HG03108 (cell line): ENCODE measurements at regions not wholly inside any gene's neighbourhood (a gene's known extent, or its start where the extent isn't known, plus 50 kb on each side); places are given as distances from the start of the nearest gene placed in this dataset.
"Not testable (repeated sequence)": the region's sequence is repeated elsewhere in the genome, so short reads cannot be mapped to it uniquely, and the experiment has no call there.

Source experiments
- ATAC-seq: cut with Tn5 transposase; IDR thresholded peaks from one replicate; pipeline ENCODE4 v1.9.1; 2021; ENCODE audit warnings: moderate library complexity; ENCODE audit not compliant: unreplicated experiment

DNA sequence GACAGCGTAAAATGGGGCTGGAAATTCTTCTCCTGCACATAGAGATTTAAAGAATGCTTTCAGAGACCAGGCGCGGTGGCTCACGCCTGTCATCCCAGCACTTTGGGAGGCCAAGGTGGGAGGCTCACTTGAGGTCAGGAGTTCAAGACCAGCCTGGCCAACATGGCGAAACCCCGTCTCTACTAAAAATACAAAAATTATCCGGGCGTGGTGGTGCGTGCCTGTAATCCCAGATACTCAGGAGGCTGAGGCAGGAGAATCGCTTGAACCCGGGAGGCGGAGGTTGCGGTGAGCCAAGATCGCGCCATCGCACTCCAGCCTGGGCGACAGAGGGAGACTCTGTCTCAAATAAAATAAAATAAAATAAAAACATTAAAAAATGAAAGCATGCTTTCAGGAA, 107.4 kb downstream of the CRLF2 start:
- not testable (repeated sequence) for ATAC-seq

DNA sequence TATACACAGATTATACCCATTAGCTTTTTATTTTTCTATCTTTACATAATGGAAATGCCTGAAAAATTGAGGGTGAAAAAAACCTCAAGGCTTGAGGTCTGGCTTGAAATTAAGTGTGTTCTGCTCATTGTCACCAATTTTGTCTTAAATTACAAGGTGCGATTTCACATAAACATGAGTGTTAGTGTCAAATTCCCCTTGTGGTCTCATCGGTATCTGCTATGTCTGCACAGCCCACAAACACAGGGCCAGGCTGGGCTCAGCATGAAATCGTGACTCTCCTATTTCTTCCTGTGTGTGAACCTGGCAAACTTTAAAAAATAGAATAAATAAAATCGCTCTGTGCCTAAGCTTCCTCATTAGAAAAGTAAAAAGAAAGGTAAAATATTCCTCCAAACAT, 109.1 kb downstream of the CRLF2 start:
- no peak for ATAC-seq

DNA sequence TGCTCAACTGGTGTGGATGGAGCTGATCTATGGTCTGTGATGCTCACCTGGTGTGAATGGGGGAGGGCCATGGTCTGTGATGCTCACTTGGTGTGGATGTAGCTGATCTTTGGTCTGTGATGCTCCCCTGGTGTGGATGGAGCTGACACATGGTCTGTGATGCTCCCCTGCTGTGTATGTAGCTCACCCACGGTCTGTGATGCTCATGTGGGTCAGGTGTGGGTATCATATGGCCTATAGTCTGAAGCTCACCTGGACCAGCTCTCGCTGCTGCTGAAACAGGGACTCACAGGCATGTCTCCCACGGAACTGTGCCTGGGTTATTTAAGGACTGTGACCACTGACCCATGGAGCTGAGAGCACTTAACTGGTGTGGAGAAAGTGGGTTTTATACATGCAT, 109.7 kb downstream of the CRLF2 start:
- no peak for ATAC-seq

DNA sequence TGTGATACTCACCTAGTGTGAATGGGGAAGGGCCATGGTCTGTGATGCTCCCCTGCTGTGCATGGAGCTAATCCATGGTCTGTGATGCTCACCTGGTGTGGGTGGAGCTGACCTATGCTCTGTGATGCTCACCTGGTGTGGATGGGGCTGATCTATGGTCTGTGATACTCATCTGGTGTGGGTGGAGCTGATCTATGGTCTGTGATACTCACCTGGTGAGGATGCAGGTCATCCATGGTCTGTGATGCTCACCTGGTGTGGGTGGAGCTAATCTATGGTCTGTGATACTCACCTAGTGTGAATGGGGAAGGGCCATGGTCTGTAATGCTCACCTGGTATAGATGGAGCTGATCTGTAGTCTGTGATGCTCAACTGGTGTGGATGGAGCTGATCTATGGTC, 110.2 kb downstream of the CRLF2 start:
- ATAC-seq = not testable (repeated sequence)

DNA sequence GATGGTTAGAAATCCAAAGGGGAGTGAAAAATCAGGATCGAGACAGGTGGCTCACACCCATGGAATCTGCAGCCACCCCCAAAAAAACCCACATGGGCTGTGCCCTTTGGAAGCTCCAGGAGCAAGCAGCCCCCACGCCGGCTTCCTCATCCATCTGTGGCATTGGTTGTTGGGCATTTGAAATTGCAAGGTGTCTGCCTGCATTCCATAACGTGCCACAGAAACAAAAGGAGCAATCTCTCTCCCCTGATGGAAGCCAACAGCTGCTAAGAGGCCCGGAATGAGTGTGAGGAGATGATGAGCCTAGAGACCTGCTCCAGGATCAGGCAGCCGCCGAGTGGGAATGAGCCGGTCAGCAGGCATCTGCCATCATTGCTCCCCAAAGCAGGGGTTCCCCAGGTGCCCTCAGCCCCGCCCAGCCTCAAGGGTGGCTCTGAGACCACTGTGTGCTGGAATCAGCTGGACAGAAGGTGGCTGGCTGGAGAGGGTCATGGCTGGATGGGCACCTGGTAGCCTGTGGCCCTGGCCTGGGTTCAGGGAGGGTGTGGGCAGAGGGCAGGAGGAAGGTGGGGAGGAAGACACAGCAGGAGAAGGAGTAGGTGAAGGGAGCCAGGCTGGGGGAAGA, 113.2 kb downstream of the CRLF2 start:
- ATAC-seq = no peak

DNA sequence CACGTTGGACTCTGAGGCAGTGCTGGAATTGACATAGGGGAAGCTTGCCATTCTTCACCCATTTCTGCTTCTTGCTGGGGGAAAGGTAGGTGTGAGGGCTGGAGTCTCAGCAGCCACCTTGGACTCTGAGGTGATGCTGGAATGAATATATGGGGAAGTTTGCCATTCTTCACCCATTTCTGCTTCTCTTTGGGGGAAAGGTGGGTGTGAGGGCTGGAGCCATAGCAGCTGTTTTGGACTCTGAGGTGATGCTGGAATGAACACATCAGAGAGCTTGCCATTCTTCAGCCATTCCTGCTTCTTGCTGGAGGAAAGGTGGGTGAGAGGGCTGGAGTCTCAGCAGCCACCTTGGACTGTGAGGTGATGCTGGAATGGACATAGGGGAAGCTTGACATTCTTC, 115.1 kb downstream of the CRLF2 start:
- ATAC-seq = no peak

DNA sequence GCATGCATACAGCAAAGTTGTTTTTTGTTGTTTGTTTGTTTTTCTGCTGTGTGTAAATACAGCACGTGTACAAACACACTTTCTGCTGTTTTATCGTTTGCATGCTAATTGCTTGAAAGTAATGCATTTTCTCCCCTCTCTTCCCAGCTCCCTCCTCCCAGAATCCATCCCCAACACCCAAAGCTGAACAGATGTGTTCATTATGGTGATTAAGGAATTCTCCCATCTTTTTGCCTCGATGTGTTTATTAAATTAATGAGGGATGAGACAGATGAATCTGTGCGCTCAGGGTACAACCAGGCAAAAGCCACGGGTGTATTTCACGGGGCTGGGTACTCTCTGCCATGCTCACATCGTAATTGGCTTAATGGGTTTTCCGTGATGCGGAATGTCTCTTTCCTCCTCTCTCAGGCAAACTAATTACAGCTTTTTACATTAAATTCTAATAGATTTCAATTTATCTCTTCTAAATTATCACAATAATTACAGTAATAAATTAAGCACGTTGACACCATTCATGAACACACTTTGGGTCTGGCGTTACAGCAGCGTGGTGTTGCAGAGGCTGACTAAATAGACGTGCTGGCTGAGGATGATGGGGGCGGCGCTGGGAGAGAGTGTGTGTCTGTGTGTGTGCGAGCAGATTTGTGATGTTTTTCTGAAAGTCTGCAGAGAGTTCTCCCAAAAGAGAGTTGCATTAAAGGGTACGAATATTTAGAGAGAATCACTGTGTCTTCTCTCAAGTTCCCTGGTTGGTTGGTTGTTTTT, 117.7 kb downstream of the CRLF2 start:
- ATAC-seq = no peak

DNA sequence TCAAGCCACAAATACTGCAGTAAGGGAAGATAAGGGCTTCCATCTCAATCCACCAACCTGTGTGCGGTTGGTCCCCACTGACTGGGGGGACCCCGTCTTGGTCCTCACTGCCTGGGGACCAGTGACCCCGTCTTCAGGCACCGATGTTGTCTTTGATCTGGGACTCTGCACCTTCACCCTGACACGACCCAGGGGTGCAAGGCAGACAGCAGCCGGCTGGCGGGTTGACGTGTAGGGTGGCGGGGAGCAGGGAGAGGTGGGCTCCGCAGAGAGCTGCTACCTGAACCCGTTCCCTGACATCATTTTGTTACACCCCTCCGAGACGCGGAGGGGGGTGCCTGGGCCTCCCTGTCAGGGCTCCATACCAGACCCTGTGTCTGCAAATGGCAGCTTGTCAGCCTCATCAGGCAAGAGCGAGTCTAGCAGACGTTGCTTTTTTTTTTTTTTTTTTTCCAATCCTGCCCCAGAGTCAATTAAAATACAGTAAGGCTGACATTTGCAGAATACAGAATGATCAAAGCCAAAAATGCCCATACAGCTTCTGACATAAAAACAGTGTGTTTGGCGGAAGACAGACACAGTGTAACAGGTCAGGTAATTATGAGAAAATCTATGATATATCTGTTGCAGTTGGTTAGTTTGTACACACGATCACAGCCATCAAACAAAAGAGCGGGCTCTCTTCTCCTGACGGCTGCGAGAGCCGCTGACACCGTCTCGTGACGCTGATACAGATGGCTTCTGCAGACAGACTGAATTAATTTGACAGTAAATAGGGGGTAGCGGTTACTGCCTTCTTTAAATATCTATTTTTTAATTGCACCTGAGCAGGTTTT, 118.6 kb downstream of the CRLF2 start:
- ATAC-seq = no peak

DNA sequence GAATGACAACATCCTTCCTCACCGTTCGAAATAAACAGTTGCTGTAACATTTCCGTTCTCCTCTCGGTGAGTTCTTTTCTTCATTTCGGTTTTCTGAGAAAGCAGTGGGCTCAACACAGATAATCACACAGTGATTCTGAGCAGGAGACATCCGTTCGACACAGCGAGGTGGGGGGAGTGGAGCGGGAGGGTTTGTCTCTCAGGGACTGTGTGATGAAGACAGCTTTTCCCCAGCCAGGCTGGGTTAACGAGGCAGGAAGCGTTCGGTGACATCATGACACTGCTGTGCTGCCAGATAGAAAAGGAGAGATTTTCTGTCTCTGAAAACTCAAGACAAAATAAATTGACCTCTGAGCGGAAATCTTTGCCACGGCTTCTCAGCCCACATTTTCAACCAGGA, 119.3 kb downstream of the CRLF2 start:
- ATAC-seq = no peak

DNA sequence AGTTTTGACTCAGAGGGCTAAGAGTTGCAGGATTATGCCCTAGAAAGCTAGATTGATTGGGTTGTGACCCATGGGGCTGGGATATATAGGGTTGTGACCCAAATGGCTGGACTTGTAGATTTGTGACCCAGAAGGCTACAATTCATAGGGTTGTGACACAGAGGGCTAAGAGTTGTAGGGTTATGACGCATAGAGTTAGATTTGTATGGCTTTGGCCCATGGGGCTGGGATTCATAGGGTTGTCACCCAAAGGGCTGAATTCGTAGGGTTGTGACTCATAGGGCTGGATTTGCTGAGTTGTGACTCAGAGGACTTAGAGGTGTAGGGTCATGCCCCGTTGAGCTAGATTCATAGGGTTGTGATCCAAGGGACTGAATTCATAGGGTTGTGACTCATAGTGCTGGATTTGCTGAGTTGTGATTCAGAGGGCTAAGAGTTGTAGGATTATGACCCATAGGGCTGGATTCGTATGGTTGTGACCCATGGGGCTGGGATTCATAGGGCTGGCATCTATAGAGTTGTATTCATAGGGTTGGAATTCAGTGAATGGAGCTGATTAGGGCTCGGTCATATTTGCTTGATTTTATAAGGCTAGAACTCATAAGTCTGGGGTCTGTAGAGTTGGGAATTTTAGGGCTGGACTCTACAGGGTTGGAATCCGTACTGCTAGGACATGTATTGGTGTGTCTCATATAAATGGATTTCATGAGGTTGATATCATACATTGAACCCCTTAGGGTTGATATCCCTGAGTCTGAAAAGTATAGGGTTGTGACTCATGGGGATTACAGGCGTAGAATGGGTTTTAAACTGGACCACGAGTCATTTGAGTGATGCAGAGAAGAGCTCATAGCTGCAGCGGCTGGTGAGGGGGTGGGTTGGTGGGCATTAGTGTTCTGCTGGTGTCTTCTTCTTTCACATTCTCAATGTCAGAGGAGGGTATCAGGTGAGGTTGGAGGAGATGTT, 125.7 kb downstream of the CRLF2 start:
- no peak for ATAC-seq

DNA sequence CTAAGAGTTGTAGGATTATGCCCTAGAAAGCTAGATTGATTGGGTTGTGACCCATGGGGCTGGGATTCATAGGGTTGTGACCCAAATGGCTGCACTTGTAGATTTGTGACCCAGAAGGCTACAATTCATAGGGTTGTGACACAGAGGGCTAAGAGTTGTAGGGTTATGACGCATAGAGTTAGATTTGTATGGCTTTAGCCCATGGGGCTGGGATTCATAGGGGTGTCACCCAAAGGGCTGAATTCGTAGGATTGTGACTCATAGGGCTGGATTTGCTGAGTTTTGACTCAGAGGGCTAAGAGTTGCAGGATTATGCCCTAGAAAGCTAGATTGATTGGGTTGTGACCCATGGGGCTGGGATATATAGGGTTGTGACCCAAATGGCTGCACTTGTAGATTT, 126.6 kb downstream of the CRLF2 start:
- not testable (repeated sequence) for ATAC-seq

DNA sequence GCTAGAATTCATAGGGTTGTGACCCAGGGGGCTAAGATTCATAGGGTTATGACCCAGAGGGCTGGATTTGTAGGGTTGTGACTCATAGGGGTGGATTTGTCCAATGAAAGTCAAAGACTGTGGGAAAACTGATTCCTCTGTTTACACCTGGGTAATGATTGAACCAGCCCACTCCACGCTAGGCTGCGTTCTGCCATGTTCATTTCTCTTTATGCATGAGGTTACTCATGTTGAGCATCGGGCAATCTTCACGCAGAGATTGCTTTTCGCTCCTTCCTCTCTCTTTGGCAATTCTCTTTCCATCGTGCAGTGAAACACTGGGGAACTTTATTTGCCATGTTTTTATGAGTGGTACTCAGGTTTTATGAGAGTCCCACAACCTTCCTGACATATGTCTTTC, 127.8 kb downstream of the CRLF2 start:
- no peak for ATAC-seq

DNA sequence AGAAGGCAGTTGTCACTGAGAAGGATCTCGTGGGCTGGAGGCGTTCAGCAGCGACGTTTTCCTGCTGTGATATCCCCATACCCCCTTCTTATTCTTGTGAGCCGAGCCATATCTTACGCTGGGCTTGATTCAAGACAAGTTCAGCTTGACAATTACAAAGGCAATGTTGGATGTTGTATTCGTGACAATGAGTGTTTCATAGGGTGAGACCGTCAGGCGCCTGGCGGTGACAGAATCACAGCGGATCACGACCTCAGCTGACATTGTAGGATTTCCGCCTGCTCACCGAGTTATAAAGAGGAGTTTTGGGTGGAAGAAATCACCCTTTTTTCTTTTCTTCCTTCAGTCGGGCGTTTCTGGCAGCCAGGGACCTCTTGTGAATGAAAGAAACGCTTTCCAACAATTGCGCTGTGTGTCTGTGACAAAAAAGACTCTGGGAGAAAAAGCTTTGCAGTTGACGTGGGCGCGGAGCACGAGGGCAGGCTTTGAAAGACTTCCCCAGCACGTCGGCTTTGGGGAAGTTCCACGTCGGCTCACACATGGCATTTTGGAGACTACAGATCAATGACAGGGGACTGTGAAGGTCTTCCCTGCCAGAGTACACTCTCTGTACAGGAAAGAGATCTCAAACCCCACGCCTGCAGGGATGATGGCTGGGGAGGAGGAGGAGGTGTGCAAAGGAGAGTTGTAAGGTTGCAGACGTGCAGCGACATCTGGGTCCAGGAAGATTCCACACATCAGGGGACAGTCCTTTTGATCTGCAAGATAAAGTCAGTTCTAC, 135.4 kb downstream of the CRLF2 start:
- ATAC-seq = no peak

DNA sequence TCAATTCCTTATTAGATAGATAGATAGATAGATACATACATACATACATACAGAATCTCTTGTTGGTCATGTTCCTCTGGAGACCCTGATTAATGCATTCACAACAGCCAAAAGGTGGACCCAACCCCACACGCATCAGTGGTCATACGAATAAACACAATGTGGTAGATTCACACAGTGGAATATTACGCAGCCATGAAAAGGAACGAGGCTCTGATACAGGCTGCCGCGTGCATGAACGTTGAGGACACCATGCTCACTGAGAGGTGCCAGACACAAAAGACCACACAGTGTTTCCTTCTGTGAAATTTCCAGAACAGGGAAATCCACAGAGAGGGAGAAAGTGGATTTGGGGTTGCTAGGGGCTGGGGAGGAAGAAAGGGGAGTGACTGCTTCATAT, 136.7 kb downstream of the CRLF2 start:
- ATAC-seq = no peak

DNA sequence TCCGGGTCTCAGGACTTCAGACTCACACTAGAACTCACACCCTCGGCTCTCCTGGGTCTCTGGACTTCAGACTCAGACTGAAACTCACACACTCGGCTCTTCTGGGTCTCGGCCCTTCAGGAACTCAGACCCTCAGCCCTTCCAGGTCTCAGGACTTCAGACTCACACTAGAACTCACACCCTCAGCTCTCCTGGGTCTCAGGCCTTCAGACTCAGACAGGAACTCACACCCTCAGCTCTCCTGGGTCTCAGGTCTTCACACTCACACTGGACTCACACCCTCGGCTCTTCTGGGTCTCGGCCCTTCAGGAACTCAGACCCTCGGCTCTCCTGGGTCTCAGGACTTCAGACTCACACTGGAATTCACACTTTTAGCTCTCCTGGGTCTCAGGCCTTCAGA, 137.3 kb downstream of the CRLF2 start:
- no peak for ATAC-seq

DNA sequence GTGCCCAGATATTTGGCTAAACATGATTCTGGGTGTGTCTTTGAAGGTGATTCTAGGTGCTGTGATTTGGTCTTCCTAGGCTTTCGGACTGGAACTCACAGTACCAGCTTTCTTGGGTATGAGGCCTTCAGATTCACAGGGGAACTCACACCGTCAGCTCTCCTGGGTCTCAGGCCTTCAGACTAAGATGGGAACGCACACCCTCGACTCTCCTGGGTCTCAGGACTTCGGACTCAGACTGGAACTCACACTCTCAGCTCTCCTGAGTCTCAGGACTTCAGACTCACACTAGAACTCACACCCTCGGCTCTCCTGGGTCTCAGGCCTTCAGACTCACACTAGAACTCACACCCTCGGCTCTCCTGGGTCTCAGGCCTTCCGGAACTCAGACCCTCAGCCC, 137.7 kb downstream of the CRLF2 start:
- ATAC-seq = no peak

DNA sequence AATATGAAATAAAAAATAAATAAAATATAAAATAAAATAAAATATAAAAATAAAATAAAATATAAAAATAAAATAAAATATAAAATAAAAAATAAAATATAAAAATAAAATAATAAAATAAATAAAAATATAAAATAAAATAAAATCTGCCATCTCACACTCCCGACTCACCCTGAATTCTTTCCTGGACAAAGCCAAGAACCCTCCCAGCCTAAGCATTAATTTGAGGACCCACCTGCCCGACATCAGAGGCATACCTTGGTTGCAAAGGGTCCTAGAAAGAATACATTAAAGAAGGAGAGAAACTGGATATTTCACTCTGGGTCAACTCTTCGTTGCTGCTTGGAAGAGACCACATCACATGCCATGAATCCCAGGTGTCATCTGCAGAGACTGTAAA, 138.3 kb downstream of the CRLF2 start:
- ATAC-seq = no peak

DNA sequence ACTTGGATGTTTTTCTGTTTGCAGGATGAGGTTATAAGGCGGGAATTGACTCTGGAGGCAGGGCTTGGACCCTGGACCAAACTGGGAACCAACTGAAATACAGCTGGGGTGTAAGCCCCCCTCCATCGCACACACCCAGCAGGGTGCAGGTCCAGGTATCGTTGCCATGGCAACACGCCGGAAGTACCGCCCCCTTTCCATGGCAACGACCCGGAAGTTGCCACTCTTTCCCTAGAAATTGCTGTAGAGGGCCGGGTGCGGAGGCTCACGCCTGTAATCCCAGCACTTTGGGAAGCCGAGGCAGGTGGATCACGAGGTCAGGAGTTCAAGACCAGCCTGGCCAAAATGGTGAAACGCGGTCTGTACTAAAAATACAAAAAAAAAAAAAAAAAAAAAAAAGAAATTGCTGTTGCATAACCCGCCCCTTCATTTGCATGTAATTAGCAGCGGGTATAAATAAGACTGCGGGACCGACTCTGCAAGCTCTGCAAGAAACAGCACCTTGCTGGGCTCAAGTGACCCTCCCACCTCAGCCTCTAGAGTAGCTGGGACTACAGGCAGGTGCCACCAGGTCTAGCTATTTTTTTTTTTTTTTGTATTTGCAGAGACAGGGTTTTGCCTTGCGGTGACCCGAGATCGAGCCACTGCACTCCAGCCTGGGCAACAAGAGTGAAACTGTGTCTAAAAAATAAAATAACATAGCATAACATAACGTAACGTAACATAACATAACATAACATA, 139.6 kb downstream of the CRLF2 start:
- no peak for ATAC-seq

DNA sequence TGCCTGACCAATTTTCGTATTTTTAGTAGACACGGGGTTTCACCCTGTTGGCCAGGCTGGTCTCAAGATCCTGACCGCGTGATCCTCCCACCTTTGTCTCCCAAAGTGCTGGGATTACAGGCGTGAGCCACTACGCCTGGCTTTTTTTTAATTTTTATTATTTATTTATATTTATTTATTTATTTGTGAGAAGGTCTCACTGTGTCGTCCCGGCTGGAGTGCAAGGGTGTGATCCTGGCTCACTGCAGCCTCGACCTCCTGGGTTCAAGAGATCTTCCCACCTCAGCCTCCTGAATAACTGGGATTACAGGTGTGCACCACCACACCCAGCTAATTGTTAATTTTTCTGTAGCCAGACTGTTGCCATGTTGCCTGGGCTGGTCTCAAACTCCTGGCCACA, 141.1 kb downstream of the CRLF2 start:
- ATAC-seq = no peak
